T-cell (primary cell): ENCODE measurements at regions not wholly inside any gene's neighbourhood (a gene's known extent, or its start where the extent isn't known, plus 50 kb on each side); places are given as distances from the start of the nearest gene placed in this dataset.

Source experiments
- ATAC-seq, 4 experiments: fragments of 200-7000 bp in 3 of 4; fragments of 150-1000 bp in 1 of 4; cut with Tn5 transposase; replicated peaks in 1 of 4; 1 replicate in 3 of 4; 2 replicates in 1 of 4; pipeline ENCODE4 v1.10.0; 2021; ENCODE audit warnings: moderate library complexity in 3 of 4, mild to moderate bottlenecking in 2 of 4, moderate number of reproducible peaks in 1 of 4
- CTCF ChIA-PET, 2 donors: fragments of 300-600 bp; sonication (Branson Sonifier 250); formaldehyde crosslinking; loops; one replicate each; lab custom pipeline; 2022; ENCODE audit warnings: antibody characterized with exemption in 2 of 2; lab: Charles Lee
- POLR2A ChIA-PET, 2 donors: fragments of 300-600 bp; sonication (Branson Sonifier 250); formaldehyde crosslinking; loops; one replicate each; lab custom pipeline; 2022; ENCODE audit warnings: antibody characterized with exemption in 2 of 2; lab: Charles Lee
- DNase-seq, 35 experiments: peaks; one replicate each; pipeline versions ENCODE4 v3.0.0 to v3.0.0-alpha.2; 2013 to 2023
- H3K27ac ChIP-seq: one replicate; pipeline ENCODE4 v1.5.1; 2013; ENCODE audit warnings: low read length
- H3K27me3 ChIP-seq, 2 experiments: replicated peaks in 1 of 2; 1 replicate in 1 of 2; 2 replicates in 1 of 2; pipeline versions ENCODE4 v1.6.1 to v1.7.0; 2013; ENCODE audit warnings: low read length in 1 of 2, mixed read lengths in 1 of 2; ENCODE audit not compliant: control insufficient read depth in 2 of 2, insufficient read depth in 2 of 2; ENCODE audit errors: extremely low read depth in 1 of 2
- H3K36me3 ChIP-seq, 2 donors: 1 replicate in 1 of 2; 2 replicates in 1 of 2; pipeline versions ENCODE4 v1.6.1 to v1.7.0; 2013; ENCODE audit warnings: low read length in 1 of 2; ENCODE audit not compliant: control insufficient read depth in 2 of 2, insufficient read depth in 1 of 2; ENCODE audit errors: extremely low read depth in 1 of 2
- H3K4me1 ChIP-seq, 2 experiments: 1 replicate in 1 of 2; 2 replicates in 1 of 2; pipeline versions ENCODE4 v1.6.1 to v1.7.0; 2013; ENCODE audit warnings: low read length in 2 of 2, mixed read lengths in 1 of 2; ENCODE audit not compliant: insufficient read depth in 2 of 2, control insufficient read depth in 1 of 2; ENCODE audit errors: extremely low read depth in 1 of 2
- H3K4me3 ChIP-seq, 2 donors: 1 replicate in 1 of 2; 2 replicates in 1 of 2; pipeline versions ENCODE4 v1.5.1 to v1.7.0; 2013; ENCODE audit warnings: mild to moderate bottlenecking in 2 of 2, low read length in 1 of 2, moderate library complexity in 1 of 2; ENCODE audit not compliant: control insufficient read depth in 1 of 2; ENCODE audit errors: extremely low read depth in 1 of 2
- H3K9me3 ChIP-seq: 2 replicates; pipeline ENCODE4 v1.7.0; 2013
- H3K27ac Mint-ChIP-seq, 2 donors: one replicate each; pipeline ENCODE4 v1.8.0; 2020 to 2021; ENCODE audit warnings: mild to moderate bottlenecking in 2 of 2, mixed read lengths in 2 of 2
- H3K27me3 Mint-ChIP-seq, 2 donors: one replicate each; pipeline ENCODE4 v1.8.0; 2021 to 2022; ENCODE audit warnings: mixed read lengths in 2 of 2
- H3K36me3 Mint-ChIP-seq: one replicate; pipeline ENCODE4 v1.8.0; 2021; ENCODE audit warnings: mixed read lengths
- H3K4me1 Mint-ChIP-seq, 3 donors: one replicate each; pipeline ENCODE4 v1.8.0; 2020 to 2022; ENCODE audit warnings: mixed read lengths in 3 of 3, mild to moderate bottlenecking in 1 of 3
- H3K4me3 Mint-ChIP-seq, 3 donors: one replicate each; pipeline ENCODE4 v1.8.0; 2020 to 2022; ENCODE audit warnings: mild to moderate bottlenecking in 3 of 3, mixed read lengths in 3 of 3, moderate library complexity in 3 of 3
- H3K9me3 Mint-ChIP-seq, 3 donors: one replicate each; pipeline ENCODE4 v1.8.0; 2020 to 2022; ENCODE audit warnings: mixed read lengths in 3 of 3
- WGBS: methylation state at CpG from one replicate; pipeline ENCODE4 v1.1.5; 2013; ENCODE audit warnings: missing lambda C conversion rate; ENCODE audit not compliant: insufficient coverage; 5-methylcytosine and 5-hydroxymethylcytosine counted together

GRCh38 chr3:43872301-43872700, 181.6 kb downstream of the ABHD5 start:
- no peaks in the 10 kb centered on the region for H3K4me1 Mint-ChIP-seq
- Histone ChIP-seq H3K36me3 (no peaks in the 10 kb centered on the region), H3K4me3 (no peak overlapping the region), H3K27ac (no peak overlapping the region), H3K4me1 (no peaks in the 10 kb centered on the region), H3K27me3 (peaks cover 0 to 36% of the 10 kb centered on the region in 2 experiments), H3K9me3 (no peaks in the 10 kb centered on the region)
- H3K9me3 Mint-ChIP-seq: no peaks in the 10 kb centered on the region
- ATAC-seq: no peak
- no peak overlapping the region for H3K27ac Mint-ChIP-seq
- H3K36me3 Mint-ChIP-seq: no peaks in the 10 kb centered on the region
- no peak overlapping the region for H3K4me3 Mint-ChIP-seq
- DNase-seq: no peak
- 67% methylated on average over 1 of the region's 3 CpGs for WGBS
- peaks cover 19 to 42% of the 10 kb centered on the region in 2 donors for H3K27me3 Mint-ChIP-seq
- POLR2A ChIA-PET: no interaction called here
- CTCF ChIA-PET: no interaction called here

- no peak overlapping the region for H3K27ac Mint-ChIP-seq
- Histone ChIP-seq H3K27me3 (peaks cover 0 to 41% of the 10 kb centered on the region in 2 experiments), H3K9me3 (no peaks in the 10 kb centered on the region), H3K4me1 (no peaks in the 10 kb centered on the region), H3K4me3 (no peak overlapping the region), H3K36me3 (no peaks in the 10 kb centered on the region), H3K27ac (no peak overlapping the region)
- ATAC-seq: no peak
- ChIA-PET POLR2A (no interaction called here), CTCF (no interaction called here)
- peaks cover 22 to 45% of the 10 kb centered on the region in 2 donors for H3K27me3 Mint-ChIP-seq
- H3K9me3 Mint-ChIP-seq: no peaks in the 10 kb centered on the region
- H3K36me3 Mint-ChIP-seq: no peaks in the 10 kb centered on the region
- H3K4me3 Mint-ChIP-seq: no peak overlapping the region
- no CpG with 5 or more reads among the region's 6 CpGs for whole genome bisulfite sequencing
- no peaks in the 10 kb centered on the region for H3K4me1 Mint-ChIP-seq
- no peak for DNase-seq
These were observed 182.2 kb downstream of the ABHD5 start for GRCh38 chr3:43872901-43873300.

- no peaks in the 10 kb centered on the region for H3K36me3 ChIP-seq
- Mint-ChIP-seq H3K4me1 (no peaks in the 10 kb centered on the region), H3K27me3 (peaks cover 18 to 41% of the 10 kb centered on the region in 2 donors), H3K36me3 (no peaks in the 10 kb centered on the region), H3K9me3 (no peaks in the 10 kb centered on the region), H3K27ac (no peak overlapping the region), H3K4me3 (no peak overlapping the region)
- WGBS: 75% methylated on average over 4 of the region's 7 CpGs
- H3K27ac ChIP-seq: no peak overlapping the region
- ChIA-PET CTCF (no interaction called here), POLR2A (no interaction called here)
- no peaks in the 10 kb centered on the region for H3K9me3 ChIP-seq
- no peak overlapping the region for H3K4me3 ChIP-seq
- no peak for DNase-seq
- H3K27me3 ChIP-seq: peaks cover 0 to 39% of the 10 kb centered on the region in 2 experiments
- ATAC-seq: no peak
- H3K4me1 ChIP-seq: no peaks in the 10 kb centered on the region
These were observed 183.0 kb downstream of the ABHD5 start for GRCh38 chr3:43873723-43874122.

- H3K4me1 ChIP-seq: no peaks in the 10 kb centered on the region
- no peaks in the 10 kb centered on the region for H3K9me3 ChIP-seq
- CTCF ChIA-PET: no interaction called here
- no peaks in the 10 kb centered on the region for H3K4me1 Mint-ChIP-seq
- DNase-seq: no peak
- WGBS: no CpG with 5 or more reads among the region's 1 CpG
- H3K4me3 Mint-ChIP-seq: no peak overlapping the region
- no peaks in the 10 kb centered on the region for H3K36me3 Mint-ChIP-seq
- H3K27ac Mint-ChIP-seq: no peak overlapping the region
- peaks cover 14 to 35% of the 10 kb centered on the region in 2 donors for H3K27me3 Mint-ChIP-seq
- no peaks in the 10 kb centered on the region for H3K9me3 Mint-ChIP-seq
- H3K27me3 ChIP-seq: peaks cover 0 to 36% of the 10 kb centered on the region in 2 experiments
- H3K27ac ChIP-seq: no peak overlapping the region
- POLR2A ChIA-PET: no interaction called here
- ATAC-seq: no peak
- no peaks in the 10 kb centered on the region for H3K36me3 ChIP-seq
- H3K4me3 ChIP-seq: no peak overlapping the region
These were observed 183.6 kb downstream of the ABHD5 start for GRCh38 chr3:43874290-43874689.

- Histone ChIP-seq H3K27me3 (peaks cover 0 to 32% of the 10 kb centered on the region in 2 experiments), H3K4me3 (no peak overlapping the region), H3K4me1 (no peaks in the 10 kb centered on the region), H3K27ac (no peak overlapping the region), H3K9me3 (no peaks in the 10 kb centered on the region), H3K36me3 (no peaks in the 10 kb centered on the region)
- Mint-ChIP-seq H3K4me1 (no peaks in the 10 kb centered on the region), H3K27me3 (peaks cover 14 to 31% of the 10 kb centered on the region in 2 donors), H3K9me3 (no peaks in the 10 kb centered on the region), H3K27ac (no peak overlapping the region), H3K36me3 (no peaks in the 10 kb centered on the region), H3K4me3 (no peak overlapping the region)
- ATAC-seq (no peak), DNase-seq (no peak)
- ChIA-PET POLR2A (no interaction called here), CTCF (no interaction called here)
- WGBS: no CpG with 5 or more reads among the region's 1 CpG
These were observed 184.0 kb downstream of the ABHD5 start for GRCh38 chr3:43874731-43875130.

GRCh38 chr3:43876648-43877047, 185.9 kb downstream of the ABHD5 start:
- no peak for ATAC-seq
- POLR2A ChIA-PET: no interaction called here

GRCh38 chr3:43879166-43879565, 188.4 kb downstream of the ABHD5 start:
- Histone ChIP-seq H3K4me1 (no peaks in the 10 kb centered on the region), H3K27ac (no peak overlapping the region), H3K27me3 (peaks cover 0 to 21% of the 10 kb centered on the region in 2 experiments), H3K9me3 (no peaks in the 10 kb centered on the region), H3K4me3 (no peak overlapping the region), H3K36me3 (no peaks in the 10 kb centered on the region)
- Mint-ChIP-seq H3K36me3 (no peaks in the 10 kb centered on the region), H3K9me3 (no peaks in the 10 kb centered on the region), H3K27me3 (peaks cover 5 to 14% of the 10 kb centered on the region in 2 donors), H3K4me1 (no peaks in the 10 kb centered on the region), H3K27ac (no peak overlapping the region), H3K4me3 (no peak overlapping the region)
- WGBS: 13% methylated on average over 2 of the region's 4 CpGs
- CTCF ChIA-PET: no interaction called here
- POLR2A ChIA-PET: no interaction called here
- no peak for ATAC-seq
- no peak for DNase-seq

More at GRCh38 chr3:43876648-43877047, 185.9 kb downstream of the ABHD5 start:
- Histone ChIP-seq H3K36me3 (no peaks in the 10 kb centered on the region), H3K27ac (no peak overlapping the region), H3K9me3 (no peaks in the 10 kb centered on the region), H3K4me3 (no peak overlapping the region), H3K4me1 (no peaks in the 10 kb centered on the region), H3K27me3 (peaks cover 0 to 25% of the 10 kb centered on the region in 2 experiments)
- no peaks in the 10 kb centered on the region for H3K36me3 Mint-ChIP-seq
- H3K27ac Mint-ChIP-seq: no peak overlapping the region
- H3K27me3 Mint-ChIP-seq: peaks cover 9 to 27% of the 10 kb centered on the region in 2 donors
- DNase-seq: no peak
- no peaks in the 10 kb centered on the region for H3K4me1 Mint-ChIP-seq
- no peak overlapping the region for H3K4me3 Mint-ChIP-seq
- no peaks in the 10 kb centered on the region for H3K9me3 Mint-ChIP-seq
- CTCF ChIA-PET: no interaction called here
- WGBS: no CpG with 5 or more reads among the region's 2 CpGs
